Thoracic aorta (tissue), 2 donors: ENCODE measurements at regions not wholly inside any gene's neighbourhood (a gene's known extent, or its start where the extent isn't known, plus 50 kb on each side); places are given as distances from the start of the nearest gene placed in this dataset.

Source experiments
- ATAC-seq: fragments of 150-250 bp; one replicate; pipeline ENCODE4 v1.8.0; 2017; ENCODE audit warnings: low read depth; ENCODE audit not compliant: insufficient number of reproducible peaks, low FRiP score
- DNase-seq: peaks from one replicate; pipeline ENCODE4 v3.0.0-alpha.2; 2020; ENCODE audit warnings: low spot score
- H3K27ac ChIP-seq, 2 donors: fragments of 200-600 bp; sonication (generic); 1 replicate in 1 of 2; 2 replicates in 1 of 2; pipeline ENCODE4 v1.5.1; 2016; ENCODE audit warnings: mild to moderate bottlenecking in 2 of 2, moderate library complexity in 2 of 2
- H3K27me3 ChIP-seq: fragments of 200-600 bp; sonication (generic); replicated peaks from 2 replicates; pipeline ENCODE4 v1.6.0; 2016; ENCODE audit warnings: mild to moderate bottlenecking; ENCODE audit not compliant: insufficient read depth
- H3K36me3 ChIP-seq: fragments of 200-600 bp; sonication (generic); one replicate; pipeline ENCODE4 v1.5.1; 2016
- H3K4me1 ChIP-seq, 2 donors: fragments of 200-600 bp; sonication (generic); 1 replicate in 1 of 2; 2 replicates in 1 of 2; pipeline versions ENCODE4 v1.5.1 to v1.6.0; 2016; ENCODE audit warnings: low read depth in 2 of 2, mild to moderate bottlenecking in 1 of 2; ENCODE audit not compliant: control insufficient read depth in 1 of 2
- H3K4me3 ChIP-seq: fragments of 200-600 bp; sonication (generic); 2 replicates; pipeline ENCODE4 v1.5.1; 2016; ENCODE audit warnings: mild to moderate bottlenecking
- H3K9me3 ChIP-seq: fragments of 200-600 bp; sonication (generic); 2 replicates; pipeline ENCODE4 v1.5.1; 2016
- TF ChIP-seq, protein P1 (sequence below): fragments of 200-600 bp; sonication (generic); IDR thresholded peaks from one replicate; pipeline ENCODE4 v1.5.1; 2019; ENCODE audit warnings: antibody characterized with exemption

DNA sequence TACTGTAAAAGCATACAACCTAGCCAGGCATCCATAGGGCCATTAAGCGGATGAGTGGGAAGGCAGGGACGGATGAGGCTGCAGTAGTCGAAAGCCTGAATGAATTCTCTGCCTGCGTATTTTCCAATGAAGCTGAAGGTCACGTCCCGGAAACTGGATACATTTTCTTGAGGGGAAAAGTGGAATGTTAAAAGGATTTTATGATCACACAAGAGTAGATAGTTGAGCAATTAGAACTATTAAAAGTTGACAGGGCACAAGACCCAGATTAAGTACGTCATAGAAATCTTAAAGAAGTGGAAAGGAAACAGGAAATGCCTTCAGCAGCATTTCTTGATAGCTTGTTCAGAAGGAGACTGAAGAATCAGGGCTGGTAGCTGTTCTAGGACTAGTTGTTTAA, 98.3 kb upstream of the CXXC4 start:
- peaks cover 0 to 5% of the 10 kb centered on the region in 2 donors for H3K4me1 ChIP-seq
- peak overlapping the region; percentile 55 for H3K4me3 ChIP-seq
- TF ChIP-seq, protein P1, sequence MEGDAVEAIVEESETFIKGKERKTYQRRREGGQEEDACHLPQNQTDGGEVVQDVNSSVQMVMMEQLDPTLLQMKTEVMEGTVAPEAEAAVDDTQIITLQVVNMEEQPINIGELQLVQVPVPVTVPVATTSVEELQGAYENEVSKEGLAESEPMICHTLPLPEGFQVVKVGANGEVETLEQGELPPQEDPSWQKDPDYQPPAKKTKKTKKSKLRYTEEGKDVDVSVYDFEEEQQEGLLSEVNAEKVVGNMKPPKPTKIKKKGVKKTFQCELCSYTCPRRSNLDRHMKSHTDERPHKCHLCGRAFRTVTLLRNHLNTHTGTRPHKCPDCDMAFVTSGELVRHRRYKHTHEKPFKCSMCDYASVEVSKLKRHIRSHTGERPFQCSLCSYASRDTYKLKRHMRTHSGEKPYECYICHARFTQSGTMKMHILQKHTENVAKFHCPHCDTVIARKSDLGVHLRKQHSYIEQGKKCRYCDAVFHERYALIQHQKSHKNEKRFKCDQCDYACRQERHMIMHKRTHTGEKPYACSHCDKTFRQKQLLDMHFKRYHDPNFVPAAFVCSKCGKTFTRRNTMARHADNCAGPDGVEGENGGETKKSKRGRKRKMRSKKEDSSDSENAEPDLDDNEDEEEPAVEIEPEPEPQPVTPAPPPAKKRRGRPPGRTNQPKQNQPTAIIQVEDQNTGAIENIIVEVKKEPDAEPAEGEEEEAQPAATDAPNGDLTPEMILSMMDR = no peak
- no peaks in the 10 kb centered on the region for H3K36me3 ChIP-seq
- no peak for ATAC-seq
- H3K27me3 ChIP-seq = no peaks in the 10 kb centered on the region
- H3K27ac ChIP-seq = no peak overlapping the region
- no peaks in the 10 kb centered on the region for H3K9me3 ChIP-seq
- DNase-seq = no peak

DNA sequence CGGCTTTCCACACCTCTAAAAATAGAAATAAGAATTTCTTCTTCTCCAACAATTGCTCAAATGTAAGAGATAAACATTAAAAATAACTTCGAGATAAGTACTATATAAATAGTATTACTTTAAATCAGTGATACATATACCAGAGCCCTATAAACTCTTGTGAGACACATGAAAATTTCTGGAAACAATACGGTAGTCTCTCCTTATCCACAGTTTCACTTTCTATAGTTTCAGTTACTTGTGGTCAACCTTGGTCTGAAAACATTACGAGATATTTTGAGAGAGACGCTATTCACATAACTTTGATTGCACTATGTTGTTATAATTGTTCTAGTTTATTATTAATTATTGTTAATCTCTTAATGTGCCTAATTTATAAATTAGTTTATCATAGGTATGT, 101.5 kb upstream of the CXXC4 start:
- H3K4me1 ChIP-seq = peaks cover 0 to 5% of the 10 kb centered on the region in 2 donors
- H3K27ac ChIP-seq = no peak overlapping the region
- H3K4me3 ChIP-seq = no peak overlapping the region
- H3K9me3 ChIP-seq = no peaks in the 10 kb centered on the region
- TF ChIP-seq, protein P1 = no peak
- DNase-seq (no peak), ATAC-seq (no peak)
- H3K27me3 ChIP-seq = no peaks in the 10 kb centered on the region
- H3K36me3 ChIP-seq = no peaks in the 10 kb centered on the region

- no peaks in the 10 kb centered on the region for H3K27me3 ChIP-seq
- no peak overlapping the region for H3K4me3 ChIP-seq
- no peaks in the 10 kb centered on the region for H3K36me3 ChIP-seq
- H3K27ac ChIP-seq = no peak overlapping the region
- TF ChIP-seq, protein P1 = no peak
- no peaks in the 10 kb centered on the region for H3K9me3 ChIP-seq
- no peak for DNase-seq
- ATAC-seq = no peak
- no peaks in the 10 kb centered on the region for H3K4me1 ChIP-seq
Observed at GRCh38 chr4:104615496-104615895, 120.8 kb upstream of the CXXC4 start.

- H3K36me3 ChIP-seq = no peaks in the 10 kb centered on the region
- no peaks in the 10 kb centered on the region for H3K27me3 ChIP-seq
- no peak overlapping the region for H3K4me3 ChIP-seq
- H3K9me3 ChIP-seq = no peaks in the 10 kb centered on the region
- H3K4me1 ChIP-seq = no peaks in the 10 kb centered on the region
- no peak overlapping the region for H3K27ac ChIP-seq
- no peak for ATAC-seq
- no peak for DNase-seq
- TF ChIP-seq, protein P1 = no peak
Observed at GRCh38 chr4:104615926-104616325, 121.2 kb upstream of the CXXC4 start.

- Histone ChIP-seq H3K4me3 (peak overlapping the region; percentile 41), H3K9me3 (no peaks in the 10 kb centered on the region), H3K27me3 (no peaks in the 10 kb centered on the region), H3K27ac (no peak overlapping the region), H3K36me3 (no peaks in the 10 kb centered on the region), H3K4me1 (no peaks in the 10 kb centered on the region)
- DNase-seq (no peak), ATAC-seq (no peak)
- TF ChIP-seq, protein P1 = no peak
Observed at GRCh38 chr4:104616401-104616820, 121.7 kb upstream of the CXXC4 start.
